ENCODE measurements at regions not wholly inside any gene's neighbourhood (a gene's known extent, or its start where the extent isn't known, plus 50 kb on each side); places are given as distances from the start of the nearest gene placed in this dataset.

GRCh38 chr5:146971401-146971800 is 92.8 kb upstream of the PPP2R2B start:
- no peak overlapping the region for H3K9ac ChIP-seq (ENCODE audit: low read length)
- H3K4me1 ChIP-seq (ENCODE audit: low read length) = no peaks in the 10 kb centered on the region
- H3K27ac ChIP-seq (ENCODE audit: low read length) = no peak overlapping the region
- H2AFZ ChIP-seq (ENCODE audit: low read depth, low read length) = no peak overlapping the region
- H3K4me2 ChIP-seq (ENCODE audit: low read length) = no peak overlapping the region
- no peak overlapping the region for H3K4me3 ChIP-seq (ENCODE audit: low read length)
- H3K79me2 ChIP-seq (ENCODE audit: low read length) = no peaks in the 10 kb centered on the region
- TF ChIP-seq, protein P1, sequence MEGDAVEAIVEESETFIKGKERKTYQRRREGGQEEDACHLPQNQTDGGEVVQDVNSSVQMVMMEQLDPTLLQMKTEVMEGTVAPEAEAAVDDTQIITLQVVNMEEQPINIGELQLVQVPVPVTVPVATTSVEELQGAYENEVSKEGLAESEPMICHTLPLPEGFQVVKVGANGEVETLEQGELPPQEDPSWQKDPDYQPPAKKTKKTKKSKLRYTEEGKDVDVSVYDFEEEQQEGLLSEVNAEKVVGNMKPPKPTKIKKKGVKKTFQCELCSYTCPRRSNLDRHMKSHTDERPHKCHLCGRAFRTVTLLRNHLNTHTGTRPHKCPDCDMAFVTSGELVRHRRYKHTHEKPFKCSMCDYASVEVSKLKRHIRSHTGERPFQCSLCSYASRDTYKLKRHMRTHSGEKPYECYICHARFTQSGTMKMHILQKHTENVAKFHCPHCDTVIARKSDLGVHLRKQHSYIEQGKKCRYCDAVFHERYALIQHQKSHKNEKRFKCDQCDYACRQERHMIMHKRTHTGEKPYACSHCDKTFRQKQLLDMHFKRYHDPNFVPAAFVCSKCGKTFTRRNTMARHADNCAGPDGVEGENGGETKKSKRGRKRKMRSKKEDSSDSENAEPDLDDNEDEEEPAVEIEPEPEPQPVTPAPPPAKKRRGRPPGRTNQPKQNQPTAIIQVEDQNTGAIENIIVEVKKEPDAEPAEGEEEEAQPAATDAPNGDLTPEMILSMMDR (IDR thresholded peaks at IDR 0.05; ENCODE audit: low read depth, low read length) = no peak
- TF ChIP-seq EZH2phosphoT487 (IDR thresholded peaks at IDR 0.05; ENCODE audit: low read depth) = no peak
- H3K36me3 ChIP-seq (replicated peaks; ENCODE audit: low read depth, low read length) = no peaks in the 10 kb centered on the region
- no peaks in the 10 kb centered on the region for H3K27me3 ChIP-seq (ENCODE audit: low read depth, low read length)
- H4K20me1 ChIP-seq (ENCODE audit: insufficient read depth, low read length) = no peaks in the 10 kb centered on the region
- H3K9me3 ChIP-seq (ENCODE audit: insufficient read depth, low read length) = no peaks in the 10 kb centered on the region

DNA sequence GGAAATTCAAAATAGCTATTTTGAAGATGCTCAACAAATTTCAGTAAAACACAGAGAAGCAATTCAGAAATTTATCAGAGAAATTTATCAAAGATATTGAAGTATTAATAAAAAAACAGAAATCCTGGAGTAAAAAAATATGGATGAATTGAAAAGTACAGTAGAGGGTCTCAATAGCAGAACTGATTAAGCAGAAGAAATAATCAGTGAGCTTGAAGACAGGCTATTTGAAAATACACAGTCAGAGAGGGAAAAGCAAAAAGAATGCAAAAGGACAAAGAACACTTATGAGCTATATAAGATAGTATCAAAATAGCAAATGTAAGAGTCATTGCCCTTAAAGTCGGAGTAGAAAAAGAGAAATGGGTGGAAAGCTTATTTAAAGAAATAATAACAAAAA is 107.9 kb upstream of the PPP2R2B start:
- H3K79me2 ChIP-seq (ENCODE audit: low read length) = no peaks in the 10 kb centered on the region
- H3K4me1 ChIP-seq (ENCODE audit: low read length) = no peaks in the 10 kb centered on the region
- no peaks in the 10 kb centered on the region for H4K20me1 ChIP-seq (ENCODE audit: insufficient read depth, low read length)
- H3K27me3 ChIP-seq (ENCODE audit: low read depth, low read length) = no peaks in the 10 kb centered on the region
- H3K9ac ChIP-seq (ENCODE audit: low read length) = no peak overlapping the region
- no peak for TF ChIP-seq EZH2phosphoT487 (IDR thresholded peaks at IDR 0.05; ENCODE audit: low read depth)
- TF ChIP-seq, protein P1 (IDR thresholded peaks at IDR 0.05; ENCODE audit: low read depth, low read length) = no peak
- no peak overlapping the region for H3K27ac ChIP-seq (ENCODE audit: low read length)
- no peak overlapping the region for H3K4me2 ChIP-seq (ENCODE audit: low read length)
- H3K36me3 ChIP-seq (replicated peaks; ENCODE audit: low read depth, low read length) = no peaks in the 10 kb centered on the region
- H2AFZ ChIP-seq (ENCODE audit: low read depth, low read length) = no peak overlapping the region
- no peaks in the 10 kb centered on the region for H3K9me3 ChIP-seq (ENCODE audit: insufficient read depth, low read length)
- no peak overlapping the region for H3K4me3 ChIP-seq (ENCODE audit: low read length)

DNA sequence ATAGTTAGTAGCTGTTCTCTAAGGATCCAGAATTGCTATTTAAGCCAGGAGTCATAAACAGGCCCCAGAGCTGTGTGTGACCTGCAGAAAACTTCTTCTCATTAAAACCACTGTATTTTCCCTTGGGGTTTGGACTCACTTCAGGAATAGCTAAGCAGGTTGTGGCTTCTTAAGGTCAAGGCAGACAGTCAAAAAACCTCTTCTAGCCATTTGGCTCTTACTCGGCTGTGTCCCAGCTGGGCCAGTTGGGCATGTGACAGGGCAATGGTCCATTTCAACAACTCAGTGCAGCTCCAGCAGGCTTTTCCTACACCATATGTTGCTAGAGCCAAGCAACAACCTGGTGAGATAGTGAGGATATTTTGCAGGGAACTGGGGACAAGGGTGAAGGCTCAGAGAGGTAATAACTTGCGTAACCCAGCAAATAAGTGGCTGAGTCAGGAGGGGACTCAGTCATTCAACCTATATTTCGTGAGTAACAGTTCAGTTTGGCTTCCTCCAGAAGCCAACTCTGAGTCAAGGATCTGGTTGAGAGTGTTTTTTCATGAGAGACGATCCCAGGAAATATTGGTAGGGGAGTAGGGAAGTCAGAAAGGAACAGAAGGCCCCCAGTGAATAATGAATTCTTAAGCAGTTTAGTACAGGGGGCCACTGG is 115.4 kb upstream of the PPP2R2B start:
- no peak overlapping the region for H3K4me3 ChIP-seq (ENCODE audit: low read length)
- no peak overlapping the region for H3K9ac ChIP-seq (ENCODE audit: low read length)
- no peaks in the 10 kb centered on the region for H3K27me3 ChIP-seq (ENCODE audit: low read depth, low read length)
- TF ChIP-seq, protein P1 (IDR thresholded peaks at IDR 0.05; ENCODE audit: low read depth, low read length) = no peak
- TF ChIP-seq EZH2phosphoT487 (IDR thresholded peaks at IDR 0.05; ENCODE audit: low read depth) = no peak
- H3K9me3 ChIP-seq (ENCODE audit: insufficient read depth, low read length) = no peaks in the 10 kb centered on the region
- no peaks in the 10 kb centered on the region for H3K4me1 ChIP-seq (ENCODE audit: low read length)
- H3K79me2 ChIP-seq (ENCODE audit: low read length) = no peaks in the 10 kb centered on the region
- H3K4me2 ChIP-seq (ENCODE audit: low read length) = no peak overlapping the region
- no peak overlapping the region for H3K27ac ChIP-seq (ENCODE audit: low read length)
- H3K36me3 ChIP-seq (replicated peaks; ENCODE audit: low read depth, low read length) = no peaks in the 10 kb centered on the region
- H4K20me1 ChIP-seq (ENCODE audit: insufficient read depth, low read length) = no peaks in the 10 kb centered on the region
- H2AFZ ChIP-seq (ENCODE audit: low read depth, low read length) = no peak overlapping the region

- no peaks in the 10 kb centered on the region for H3K79me2 ChIP-seq (ENCODE audit: low read length)
- H3K27ac ChIP-seq (ENCODE audit: low read length) = no peak overlapping the region
- no peaks in the 10 kb centered on the region for H3K9me3 ChIP-seq (ENCODE audit: insufficient read depth, low read length)
- no peak overlapping the region for H2AFZ ChIP-seq (ENCODE audit: low read depth, low read length)
- TF ChIP-seq, protein P1 (IDR thresholded peaks at IDR 0.05; ENCODE audit: low read depth, low read length) = no peak
- TF ChIP-seq EZH2phosphoT487 (IDR thresholded peaks at IDR 0.05; ENCODE audit: low read depth) = no peak
- no peak overlapping the region for H3K4me3 ChIP-seq (ENCODE audit: low read length)
- no peak overlapping the region for H3K4me2 ChIP-seq (ENCODE audit: low read length)
- no peaks in the 10 kb centered on the region for H3K4me1 ChIP-seq (ENCODE audit: low read length)
- no peaks in the 10 kb centered on the region for H3K27me3 ChIP-seq (ENCODE audit: low read depth, low read length)
- H3K36me3 ChIP-seq (replicated peaks; ENCODE audit: low read depth, low read length) = no peaks in the 10 kb centered on the region
- H4K20me1 ChIP-seq (ENCODE audit: insufficient read depth, low read length) = no peaks in the 10 kb centered on the region
- no peak overlapping the region for H3K9ac ChIP-seq (ENCODE audit: low read length)
Measured at GRCh38 chr5:146995878-146996277, 117.3 kb upstream of the PPP2R2B start.
